Transverse colon (tissue), 3 donors: ENCODE measurements at regions not wholly inside any gene's neighbourhood (a gene's known extent, or its start where the extent isn't known, plus 50 kb on each side); places are given as distances from the start of the nearest gene placed in this dataset.

ENCODE experiments used
- POLR2A ChIP-seq: fragments of 450-650 bp; IDR thresholded peaks from one replicate; pipeline ENCODE4 v1.6.1; 2016; ENCODE audit warnings: antibody characterized with exemption, mild to moderate bottlenecking, moderate library complexity
- POLR2AphosphoS5 ChIP-seq, 3 donors: sonication (generic); formaldehyde crosslinking; IDR thresholded peaks; one replicate each; pipeline ENCODE4 v1.6.1; 2016; ENCODE audit warnings: antibody characterized with exemption in 3 of 3

- no peak for TF ChIP-seq POLR2AphosphoS5 (IDR thresholded peaks at IDR 0.05)
- no peak for TF ChIP-seq POLR2A
Measured at GRCh38 chr16:80449392-80449791, 91.4 kb upstream of the DYNLRB2 start.
